Glutamatergic neuron (in vitro differentiated cells): ENCODE measurements at regions not wholly inside any gene's neighbourhood (a gene's known extent, or its start where the extent isn't known, plus 50 kb on each side); places are given as distances from the start of the nearest gene placed in this dataset.

Source experiments
- DNase-seq: peaks from one replicate; pipeline ENCODE4 v3.0.0; 2022
- H3K27ac Mint-ChIP-seq: one replicate; pipeline ENCODE4 v1.8.0; 2020; ENCODE audit warnings: mild to moderate bottlenecking, mixed read lengths, inconsistent platforms; ENCODE audit not compliant: unreplicated experiment
- H3K27me3 Mint-ChIP-seq: one replicate; pipeline ENCODE4 v1.8.0; 2020; ENCODE audit warnings: mild to moderate bottlenecking, moderate library complexity, mixed read lengths, inconsistent platforms; ENCODE audit not compliant: unreplicated experiment
- H3K36me3 Mint-ChIP-seq: one replicate; pipeline ENCODE4 v1.8.0; 2020; ENCODE audit warnings: mild to moderate bottlenecking, mixed read lengths, inconsistent platforms; ENCODE audit not compliant: unreplicated experiment
- H3K4me1 Mint-ChIP-seq: one replicate; pipeline ENCODE4 v1.8.0; 2020; ENCODE audit warnings: mild to moderate bottlenecking, low read depth, mixed read lengths, inconsistent platforms; ENCODE audit not compliant: unreplicated experiment
- H3K4me3 Mint-ChIP-seq: one replicate; pipeline ENCODE4 v1.8.0; 2020; ENCODE audit warnings: mild to moderate bottlenecking, mixed read lengths, inconsistent platforms; ENCODE audit not compliant: unreplicated experiment
- H3K9me3 Mint-ChIP-seq: one replicate; pipeline ENCODE4 v1.8.0; 2020; ENCODE audit warnings: mild to moderate bottlenecking, moderate library complexity, mixed read lengths, inconsistent platforms; ENCODE audit not compliant: unreplicated experiment
- CTCF ChIP-seq: fragments of 200-600 bp; sonication (generic); IDR thresholded peaks from one replicate; pipeline ENCODE4 v1.5.0; 2021; ENCODE audit not compliant: partially characterized antibody, unreplicated experiment

DNA sequence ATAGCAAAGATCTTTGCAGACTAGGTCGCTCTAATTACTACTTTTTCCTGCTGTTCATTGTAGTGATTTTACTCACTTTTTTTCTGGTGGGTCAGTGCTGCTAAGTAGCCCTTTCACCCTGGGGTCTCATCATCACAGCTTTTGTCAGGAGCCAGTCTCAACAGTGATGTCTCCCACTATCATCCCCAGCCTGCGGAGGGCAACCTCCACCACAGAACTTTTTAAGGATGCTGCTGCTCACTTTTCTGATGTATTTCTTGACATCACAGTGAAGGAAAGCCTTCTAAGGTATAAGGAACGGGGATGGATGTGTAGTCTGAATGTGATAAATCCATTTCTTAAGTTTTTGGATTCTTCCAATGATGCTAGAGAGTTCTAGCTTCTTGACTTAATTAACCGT is 242.5 kb upstream of the RIOK2 start:
- Mint-ChIP-seq H3K27me3 (no peaks in the 10 kb centered on the region), H3K36me3 (no peaks in the 10 kb centered on the region), H3K4me3 (no peak overlapping the region), H3K4me1 (no peaks in the 10 kb centered on the region), H3K27ac (no peak overlapping the region), H3K9me3 (no peaks in the 10 kb centered on the region)
- no peak for DNase-seq
- TF ChIP-seq CTCF, result no peak

GRCh38 chr5:97427235-97427634 is 244.2 kb upstream of the RIOK2 start:
- Mint-ChIP-seq H3K27ac (no peak overlapping the region), H3K36me3 (no peaks in the 10 kb centered on the region), H3K9me3 (no peaks in the 10 kb centered on the region), H3K4me1 (no peaks in the 10 kb centered on the region), H3K4me3 (no peak overlapping the region), H3K27me3 (no peaks in the 10 kb centered on the region)
- no peak for DNase-seq
- TF ChIP-seq CTCF, result no peak

DNA sequence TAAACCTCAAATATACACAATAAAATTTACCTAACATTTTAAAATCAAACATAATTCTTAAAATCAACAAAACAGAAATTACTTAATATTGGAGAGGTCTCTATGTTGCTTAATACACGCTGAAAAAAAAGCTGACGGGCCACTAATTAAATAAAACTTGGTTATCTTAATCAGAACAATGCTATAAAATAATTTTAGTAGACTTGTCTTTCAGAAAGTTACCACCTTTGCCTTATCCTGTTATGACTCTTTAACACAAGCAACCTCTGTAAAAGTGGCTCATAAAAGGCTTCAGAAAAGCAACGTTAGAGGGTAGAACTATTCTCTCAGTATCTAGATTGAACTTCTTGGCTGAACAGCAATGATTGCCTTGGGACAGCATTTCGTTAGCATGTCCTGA is 251.0 kb upstream of the RIOK2 start:
- Mint-ChIP-seq H3K27me3 (no peaks in the 10 kb centered on the region), H3K27ac (no peak overlapping the region), H3K4me3 (no peak overlapping the region), H3K36me3 (no peaks in the 10 kb centered on the region), H3K9me3 (no peaks in the 10 kb centered on the region), H3K4me1 (no peaks in the 10 kb centered on the region)
- DNase-seq, result no peak
- no peak for TF ChIP-seq CTCF

- H3K27me3 Mint-ChIP-seq, result no peaks in the 10 kb centered on the region
- H3K4me1 Mint-ChIP-seq, result no peaks in the 10 kb centered on the region
- DNase-seq, result no peak
- no peak overlapping the region for H3K27ac Mint-ChIP-seq
- no peak overlapping the region for H3K4me3 Mint-ChIP-seq
- no peak for TF ChIP-seq CTCF
- H3K36me3 Mint-ChIP-seq, result no peaks in the 10 kb centered on the region
- no peaks in the 10 kb centered on the region for H3K9me3 Mint-ChIP-seq
These were observed 253.4 kb upstream of the RIOK2 start for GRCh38 chr5:97436405-97436804.

- Mint-ChIP-seq H3K4me1 (no peaks in the 10 kb centered on the region), H3K9me3 (peaks cover 1% of the 10 kb centered on the region), H3K4me3 (no peak overlapping the region), H3K36me3 (no peaks in the 10 kb centered on the region), H3K27ac (no peak overlapping the region), H3K27me3 (peaks cover 2% of the 10 kb centered on the region)
- no peak for TF ChIP-seq CTCF
- DNase-seq, result no peak
These were observed 260.7 kb upstream of the RIOK2 start for GRCh38 chr5:97443740-97444139.
